ENCODE measurements at regions not wholly inside any gene's neighbourhood (a gene's known extent, or its start where the extent isn't known, plus 50 kb on each side); places are given as distances from the start of the nearest gene placed in this dataset.

- H3K4me3 ChIP-seq: no peak overlapping the region
- no peaks in the 10 kb centered on the region for H3K36me3 ChIP-seq
- no peak overlapping the region for H3K27ac ChIP-seq
- H3K9me3 ChIP-seq: no peaks in the 10 kb centered on the region
- 51 to 61% methylated on average over 4 of the region's 4 CpGs for WGBS, 2 donors
- intact Hi-C loops (cut with DNase I): no loop called here
- H3K27me3 ChIP-seq: no peaks in the 10 kb centered on the region
- ATAC-seq (peak in 1 of 4 donors; percentile 47), FAIRE-seq (no peak), DNase-seq (no peak)
- TF ChIP-seq CTCF (IDR thresholded peaks at IDR 0.05): no peak
- no peaks in the 10 kb centered on the region for H3K4me1 ChIP-seq
Measured at GRCh38 chr6:84581494-84582259, 182.7 kb downstream of the TBX18 start.

GRCh38 chr6:84579404-84579803 is 185.0 kb downstream of the TBX18 start:
- no peak for TF ChIP-seq CTCF (IDR thresholded peaks at IDR 0.05)
- Histone ChIP-seq H3K27ac (no peak overlapping the region), H3K4me1 (no peaks in the 10 kb centered on the region), H3K9me3 (no peaks in the 10 kb centered on the region), H3K27me3 (no peaks in the 10 kb centered on the region), H3K36me3 (no peaks in the 10 kb centered on the region), H3K4me3 (no peak overlapping the region)
- ATAC-seq (no peak), FAIRE-seq (no peak), DNase-seq (no peak)
- intact Hi-C loops (cut with DNase I): no loop called here
- WGBS, 2 donors: 0% methylated on average over 1 of the region's 1 CpG

- DNase-seq (no peak), FAIRE-seq (no peak), ATAC-seq (no peak)
- Histone ChIP-seq H3K4me1 (no peaks in the 10 kb centered on the region), H3K27me3 (no peaks in the 10 kb centered on the region), H3K9me3 (no peaks in the 10 kb centered on the region), H3K4me3 (no peak overlapping the region), H3K36me3 (no peaks in the 10 kb centered on the region), H3K27ac (no peak overlapping the region)
- intact Hi-C loops (cut with DNase I): no loop called here
- TF ChIP-seq CTCF (IDR thresholded peaks at IDR 0.05): no peak
Measured at GRCh38 chr6:84576029-84576428, 188.4 kb downstream of the TBX18 start.

GRCh38 chr6:84575264-84575663 is 189.1 kb downstream of the TBX18 start:
- H3K4me1 ChIP-seq: no peaks in the 10 kb centered on the region
- no peak overlapping the region for H3K27ac ChIP-seq
- 42 to 50% methylated on average over 1 of the region's 1 CpG for WGBS, 2 donors
- intact Hi-C loops (cut with DNase I): no loop called here
- DNase-seq (no peak), FAIRE-seq (no peak), ATAC-seq (no peak)
- no peaks in the 10 kb centered on the region for H3K36me3 ChIP-seq
- no peaks in the 10 kb centered on the region for H3K9me3 ChIP-seq
- H3K27me3 ChIP-seq: no peaks in the 10 kb centered on the region
- no peak for TF ChIP-seq CTCF (IDR thresholded peaks at IDR 0.05)
- H3K4me3 ChIP-seq: no peak overlapping the region

- Histone ChIP-seq H3K4me1 (no peaks in the 10 kb centered on the region), H3K27me3 (no peaks in the 10 kb centered on the region), H3K4me3 (no peak overlapping the region), H3K9me3 (no peaks in the 10 kb centered on the region), H3K36me3 (no peaks in the 10 kb centered on the region), H3K27ac (no peak overlapping the region)
- no peak for DNase-seq
- intact Hi-C loops (cut with DNase I): no loop called here
- no peak for FAIRE-seq
- no peak for TF ChIP-seq CTCF (IDR thresholded peaks at IDR 0.05)
- ATAC-seq: no peak
Measured at GRCh38 chr6:84569882-84570281, 194.5 kb downstream of the TBX18 start.
